GM20000 (cell line): ENCODE measurements at regions not wholly inside any gene's neighbourhood (a gene's known extent, or its start where the extent isn't known, plus 50 kb on each side); places are given as distances from the start of the nearest gene placed in this dataset.

Experiments
- DNase-seq: peaks from one replicate; pipeline ENCODE4 v3.0.0; 2012; ENCODE audit warnings: low spot score
- TF ChIP-seq, protein P1 (sequence below): IDR thresholded peaks from 2 replicates; pipeline ENCODE4 v1.5.1; 2012; ENCODE audit warnings: mild to moderate bottlenecking, control low read depth; ENCODE audit errors: extremely low read depth, missing control alignments

GRCh38 chr3:8236264-8236663 lies 265.4 kb upstream of the LMCD1 start:
- no peak for DNase-seq
- TF ChIP-seq, protein P1, sequence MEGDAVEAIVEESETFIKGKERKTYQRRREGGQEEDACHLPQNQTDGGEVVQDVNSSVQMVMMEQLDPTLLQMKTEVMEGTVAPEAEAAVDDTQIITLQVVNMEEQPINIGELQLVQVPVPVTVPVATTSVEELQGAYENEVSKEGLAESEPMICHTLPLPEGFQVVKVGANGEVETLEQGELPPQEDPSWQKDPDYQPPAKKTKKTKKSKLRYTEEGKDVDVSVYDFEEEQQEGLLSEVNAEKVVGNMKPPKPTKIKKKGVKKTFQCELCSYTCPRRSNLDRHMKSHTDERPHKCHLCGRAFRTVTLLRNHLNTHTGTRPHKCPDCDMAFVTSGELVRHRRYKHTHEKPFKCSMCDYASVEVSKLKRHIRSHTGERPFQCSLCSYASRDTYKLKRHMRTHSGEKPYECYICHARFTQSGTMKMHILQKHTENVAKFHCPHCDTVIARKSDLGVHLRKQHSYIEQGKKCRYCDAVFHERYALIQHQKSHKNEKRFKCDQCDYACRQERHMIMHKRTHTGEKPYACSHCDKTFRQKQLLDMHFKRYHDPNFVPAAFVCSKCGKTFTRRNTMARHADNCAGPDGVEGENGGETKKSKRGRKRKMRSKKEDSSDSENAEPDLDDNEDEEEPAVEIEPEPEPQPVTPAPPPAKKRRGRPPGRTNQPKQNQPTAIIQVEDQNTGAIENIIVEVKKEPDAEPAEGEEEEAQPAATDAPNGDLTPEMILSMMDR = no peak

DNA sequence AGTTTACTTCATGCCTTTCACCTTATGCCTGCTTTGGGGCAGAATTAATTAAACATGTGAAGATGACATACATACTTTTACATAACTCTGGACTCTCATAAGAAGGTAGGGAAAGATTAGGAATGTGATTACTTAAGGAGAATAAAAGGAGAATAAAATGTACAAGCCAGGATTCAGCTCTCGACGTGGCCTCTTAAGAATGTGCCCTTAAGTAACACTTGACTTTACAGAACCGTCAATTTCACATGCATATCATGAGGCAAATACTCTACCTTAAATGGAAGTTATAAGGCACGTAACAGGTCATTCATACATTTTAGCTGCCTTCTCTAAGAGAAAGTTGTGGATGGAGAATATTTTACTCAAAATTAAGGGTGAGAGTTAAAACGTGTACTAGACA lies 263.7 kb upstream of the LMCD1 start:
- TF ChIP-seq, protein P1 = no peak
- DNase-seq = no peak

GRCh38 chr3:8238432-8238831 lies 263.2 kb upstream of the LMCD1 start:
- TF ChIP-seq, protein P1 = no peak
- DNase-seq = no peak

GRCh38 chr3:8239095-8239494 lies 262.5 kb upstream of the LMCD1 start:
- DNase-seq = no peak

GRCh38 chr3:8239718-8240695 lies 261.6 kb upstream of the LMCD1 start:
- peak; percentile 39 for DNase-seq
- TF ChIP-seq, protein P1 = peak; percentile 53

More at GRCh38 chr3:8239095-8239494, 262.5 kb upstream of the LMCD1 start:
- TF ChIP-seq, protein P1 = no peak

DNA sequence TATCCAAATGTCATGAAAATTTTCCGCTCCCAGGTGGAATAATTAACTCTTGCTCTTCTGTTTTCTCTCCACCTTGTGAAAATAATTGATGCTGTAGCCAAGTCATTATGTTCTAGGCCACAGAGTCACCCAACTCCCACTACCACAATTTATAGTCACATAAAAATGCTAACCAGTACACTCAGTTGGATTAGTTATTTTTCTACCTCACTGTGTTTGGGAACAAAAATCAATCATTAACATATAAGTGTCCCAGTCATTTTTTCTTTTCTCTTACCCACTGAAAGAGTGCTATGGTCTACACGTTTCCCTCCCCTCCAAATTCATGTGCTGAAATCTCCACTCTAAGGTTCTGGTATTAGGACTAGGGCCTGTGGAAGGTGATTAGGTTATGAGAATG lies 255.6 kb upstream of the LMCD1 start:
- TF ChIP-seq, protein P1 = no peak
- DNase-seq = no peak

DNA sequence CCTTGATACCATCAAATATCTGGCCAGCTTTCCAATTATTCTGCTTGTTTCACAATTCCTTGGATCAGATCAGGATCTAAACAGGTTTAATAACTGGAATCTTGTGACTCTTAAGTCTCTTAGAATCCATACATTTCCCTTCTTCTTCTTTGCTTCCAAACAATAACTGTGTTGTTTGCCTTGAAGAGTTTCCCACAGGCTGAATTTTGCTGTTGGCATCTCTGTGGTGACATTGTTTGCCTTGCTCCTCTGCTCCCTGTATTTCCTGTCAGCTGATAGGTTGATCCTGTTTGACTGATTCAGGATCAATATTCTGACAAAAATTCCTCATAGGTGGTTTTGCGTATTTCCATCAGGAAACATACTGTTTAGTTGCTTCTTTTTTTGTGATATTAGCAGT lies 248.4 kb upstream of the LMCD1 start:
- DNase-seq = no peak
- TF ChIP-seq, protein P1 = no peak
